ENCODE measurements at regions not wholly inside any gene's neighbourhood (a gene's known extent, or its start where the extent isn't known, plus 50 kb on each side); places are given as distances from the start of the nearest gene placed in this dataset.

GRCh38 chr15:58258501-58259292, 120.5 kb downstream of the AQP9 start (continued):
- TF ChIP-seq, protein P1, sequence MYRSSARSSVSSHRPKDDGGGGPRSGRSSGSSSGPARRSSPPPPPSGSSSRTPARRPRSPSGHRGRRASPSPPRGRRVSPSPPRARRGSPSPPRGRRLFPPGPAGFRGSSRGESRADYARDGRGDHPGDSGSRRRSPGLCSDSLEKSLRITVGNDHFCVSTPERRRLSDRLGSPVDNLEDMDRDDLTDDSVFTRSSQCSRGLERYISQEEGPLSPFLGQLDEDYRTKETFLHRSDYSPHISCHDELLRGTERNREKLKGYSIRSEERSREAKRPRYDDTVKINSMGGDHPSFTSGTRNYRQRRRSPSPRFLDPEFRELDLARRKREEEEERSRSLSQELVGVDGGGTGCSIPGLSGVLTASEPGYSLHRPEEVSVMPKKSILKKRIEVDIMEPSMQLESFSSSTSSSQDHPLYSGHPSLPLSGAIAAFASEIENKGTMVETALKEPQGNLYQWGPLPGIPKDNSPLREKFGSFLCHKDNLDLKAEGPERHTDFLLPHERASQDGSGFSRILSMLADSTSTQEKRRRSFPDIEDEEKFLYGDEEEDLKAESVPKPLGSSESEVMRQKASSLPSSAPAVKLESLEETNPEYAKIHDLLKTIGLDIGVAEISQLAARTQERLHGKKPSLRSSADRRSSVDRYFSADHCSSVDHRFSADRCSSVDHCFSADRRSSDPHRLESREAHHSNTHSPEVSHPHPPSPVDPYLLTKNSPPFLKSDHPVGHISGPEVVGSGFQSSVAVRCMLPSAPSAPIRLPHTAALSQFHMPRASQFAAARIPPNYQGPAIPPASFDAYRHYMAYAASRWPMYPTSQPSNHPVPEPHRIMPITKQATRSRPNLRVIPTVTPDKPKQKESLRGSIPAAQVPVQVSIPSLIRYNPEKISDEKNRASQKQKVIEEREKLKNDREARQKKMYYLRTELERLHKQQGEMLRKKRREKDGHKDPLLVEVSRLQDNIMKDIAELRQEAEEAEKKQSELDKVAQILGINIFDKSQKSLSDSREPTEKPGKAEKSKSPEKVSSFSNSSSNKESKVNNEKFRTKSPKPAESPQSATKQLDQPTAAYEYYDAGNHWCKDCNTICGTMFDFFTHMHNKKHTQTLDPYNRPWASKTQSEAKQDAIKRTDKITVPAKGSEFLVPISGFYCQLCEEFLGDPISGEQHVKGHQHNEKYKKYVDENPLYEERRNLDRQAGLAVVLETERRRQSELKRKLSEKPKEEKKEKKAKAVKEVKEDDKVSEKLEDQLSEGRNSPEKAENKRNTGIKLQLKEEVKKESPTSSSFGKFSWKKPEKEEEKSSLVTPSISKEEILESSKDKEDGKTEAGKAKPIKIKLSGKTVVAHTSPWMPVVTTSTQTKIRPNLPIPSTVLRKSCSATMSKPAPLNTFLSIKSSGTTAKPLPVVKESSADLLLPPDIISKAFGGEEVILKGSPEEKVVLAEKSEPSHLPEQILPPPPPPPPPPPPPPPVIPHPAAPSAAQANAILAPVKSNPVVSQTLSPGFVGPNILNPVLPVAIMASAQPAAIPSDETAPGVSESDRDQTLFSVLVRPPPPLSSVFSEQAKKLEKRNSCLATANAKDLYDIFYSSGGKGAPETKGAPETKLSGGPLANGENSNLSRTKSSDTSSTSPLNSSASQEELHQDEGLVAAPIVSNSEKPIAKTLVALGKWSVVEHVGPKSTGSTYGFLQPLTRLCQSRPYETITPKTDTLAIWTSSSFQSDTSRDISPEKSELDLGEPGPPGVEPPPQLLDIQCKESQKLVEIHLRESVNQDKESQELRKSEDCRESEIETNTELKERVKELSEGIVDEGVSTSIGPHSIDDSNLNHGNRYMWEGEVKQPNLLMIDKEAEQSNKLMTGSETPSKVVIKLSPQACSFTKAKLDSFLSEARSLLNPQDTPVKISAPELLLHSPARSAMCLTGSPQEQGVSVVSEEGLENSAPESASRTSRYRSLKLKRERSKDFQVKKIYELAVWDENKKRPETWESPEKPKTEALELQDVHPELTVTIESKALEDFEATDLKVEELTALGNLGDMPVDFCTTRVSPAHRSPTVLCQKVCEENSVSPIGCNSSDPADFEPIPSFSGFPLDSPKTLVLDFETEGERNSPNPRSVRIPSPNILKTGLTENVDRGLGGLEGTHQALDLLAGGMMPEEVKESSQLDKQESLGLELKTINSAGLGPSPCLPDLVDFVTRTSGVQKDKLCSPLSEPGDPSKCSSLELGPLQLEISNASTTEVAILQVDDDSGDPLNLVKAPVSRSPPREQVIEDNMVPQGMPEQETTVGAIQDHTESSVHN (CRISPR knock-in tag; IDR thresholded peaks at IDR 0.05), result no peak
- TF ChIP-seq RBM39 (IDR thresholded peaks at IDR 0.05; ENCODE audit: low read depth, low read length, poor library complexity, severe bottlenecking) (no peak), HNRNPH1 (optimal IDR thresholded peaks at IDR 0.05; ENCODE audit: low read depth, low read length) (no peak), ZNF747 (CRISPR knock-in tag; IDR thresholded peaks at IDR 0.05; ENCODE audit: borderline replicate concordance) (no peak), ZNF3 (CRISPR knock-in tag; IDR thresholded peaks at IDR 0.05) (no peak), ZNF44 (CRISPR knock-in tag; IDR thresholded peaks at IDR 0.05) (no peak), ZNF616 (CRISPR knock-in tag; IDR thresholded peaks at IDR 0.05; ENCODE audit: low read depth) (no peak)
